CD4-positive, alpha-beta T cell treated with Interleukin-12 subunit alpha and Interleukin-12 subunit beta, for 1 hour (primary cell): ENCODE measurements at regions not wholly inside any gene's neighbourhood (a gene's known extent, or its start where the extent isn't known, plus 50 kb on each side); places are given as distances from the start of the nearest gene placed in this dataset.

ENCODE experiments used
- DNase-seq: peaks from one replicate; pipeline ENCODE4 v3.0.0-alpha.2; 2020

DNA sequence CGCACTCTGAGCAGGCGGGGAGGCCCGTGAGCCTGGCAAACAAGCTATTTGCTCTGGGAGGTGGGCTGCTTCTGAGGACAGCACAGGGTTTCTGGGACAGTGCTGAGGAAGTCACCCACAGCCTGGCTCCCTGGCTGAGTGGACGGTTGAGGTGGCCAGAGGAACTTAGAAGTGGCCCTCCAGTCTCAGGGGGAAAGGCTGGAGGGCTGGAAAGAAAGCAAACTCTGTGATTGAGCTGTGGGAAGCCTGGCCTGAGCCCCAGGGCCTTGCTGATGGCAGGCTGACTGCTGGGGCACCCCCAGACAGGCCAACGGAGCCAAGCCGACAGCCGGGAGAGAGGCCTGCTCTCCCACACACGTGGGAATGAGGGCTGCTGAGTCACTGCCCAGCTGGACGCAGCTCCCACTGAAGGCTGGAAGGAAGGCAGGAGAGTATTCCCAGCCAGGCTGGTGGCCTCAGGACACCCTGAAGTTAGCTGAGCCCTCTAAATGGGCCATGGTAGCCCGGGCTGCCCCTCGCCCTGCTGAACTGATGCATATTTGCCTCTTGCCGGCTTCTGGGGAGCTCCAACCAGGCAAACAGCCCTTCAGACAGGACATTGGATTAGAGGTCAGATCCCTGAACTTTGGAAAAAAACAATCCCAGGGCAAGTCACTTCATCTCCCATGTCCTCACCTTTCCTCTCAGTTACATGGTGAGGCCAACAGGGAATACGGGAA is 98.0 kb upstream of the TLE3 start:
- no peak for DNase-seq

DNA sequence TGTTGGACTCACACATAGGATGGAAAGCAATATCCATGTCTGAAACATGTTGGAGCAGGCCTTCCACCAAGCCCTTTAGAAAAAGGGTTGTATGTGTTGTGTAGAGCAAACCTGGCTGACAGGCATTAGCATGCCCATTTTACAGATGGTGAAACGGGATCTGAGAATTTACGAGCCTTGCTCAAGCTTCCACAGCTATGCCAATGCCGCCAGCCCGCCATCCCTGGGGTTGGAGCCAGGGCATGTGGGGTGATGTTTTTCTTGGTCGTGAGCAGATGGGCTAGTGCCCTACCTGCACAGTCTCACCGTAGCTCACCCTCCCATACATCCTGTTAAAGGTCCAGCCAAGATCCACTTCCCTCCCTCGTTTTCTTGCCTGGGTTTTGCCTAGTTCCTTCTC is 97.5 kb upstream of the TLE3 start:
- DNase-seq = no peak

DNA sequence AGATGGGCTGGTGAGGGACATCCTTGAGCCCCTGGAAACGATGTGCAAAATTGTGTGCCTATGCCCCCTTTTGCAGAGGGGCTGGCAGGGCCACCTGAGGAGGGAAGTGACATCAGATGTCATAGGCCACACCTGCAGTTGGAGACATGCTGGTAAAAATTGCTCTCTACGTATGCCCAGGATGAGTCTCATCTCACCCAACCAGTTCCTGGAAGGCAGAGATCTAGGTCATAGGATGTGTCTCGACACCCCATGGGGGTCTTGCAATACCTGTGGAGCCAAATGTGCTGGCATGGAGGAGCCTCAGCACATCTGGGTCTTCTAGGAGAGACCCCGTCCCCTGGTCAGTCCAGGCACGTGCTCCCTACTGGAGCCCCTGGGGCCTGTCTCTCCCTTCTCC is 96.5 kb upstream of the TLE3 start:
- no peak for DNase-seq

DNA sequence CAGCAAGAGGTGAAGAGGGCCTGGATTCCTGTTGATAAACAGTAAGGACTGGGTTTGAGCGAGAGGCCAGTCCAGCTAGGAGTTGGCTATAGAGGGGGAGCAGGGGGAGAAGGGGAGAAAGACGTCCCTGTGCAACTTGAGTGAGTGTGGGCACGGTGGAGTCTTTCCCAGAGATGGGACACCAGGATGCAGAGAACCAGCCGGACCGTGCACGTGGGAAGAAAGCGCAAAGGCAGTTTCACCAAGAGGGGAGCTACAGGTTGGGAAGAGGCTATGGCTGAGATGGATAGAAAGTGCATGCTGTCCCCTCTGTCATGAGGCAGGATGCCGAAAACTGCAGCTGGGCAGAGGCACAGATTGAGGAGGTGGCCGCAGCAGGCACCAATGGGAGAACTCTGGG is 96.0 kb upstream of the TLE3 start:
- no peak for DNase-seq

DNA sequence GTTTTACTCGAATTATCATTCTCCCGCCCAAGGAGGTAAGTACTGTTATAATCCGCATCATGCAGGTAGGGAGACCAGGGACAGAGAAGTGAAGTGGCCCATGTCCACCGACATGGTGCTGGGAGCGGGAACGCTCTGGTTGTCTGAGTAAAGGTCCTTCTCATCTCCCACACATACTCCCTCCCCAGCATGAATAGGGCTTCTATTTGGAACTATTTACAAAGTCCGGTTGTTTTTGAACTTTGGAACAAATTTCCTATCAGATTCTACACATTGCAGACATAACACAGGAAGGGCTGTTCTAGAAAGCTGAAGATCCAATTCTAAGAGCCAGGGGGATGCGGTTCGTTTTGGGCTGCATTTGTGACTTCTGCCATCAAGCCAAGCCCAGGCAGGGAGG is 94.8 kb upstream of the TLE3 start:
- no peak for DNase-seq

DNA sequence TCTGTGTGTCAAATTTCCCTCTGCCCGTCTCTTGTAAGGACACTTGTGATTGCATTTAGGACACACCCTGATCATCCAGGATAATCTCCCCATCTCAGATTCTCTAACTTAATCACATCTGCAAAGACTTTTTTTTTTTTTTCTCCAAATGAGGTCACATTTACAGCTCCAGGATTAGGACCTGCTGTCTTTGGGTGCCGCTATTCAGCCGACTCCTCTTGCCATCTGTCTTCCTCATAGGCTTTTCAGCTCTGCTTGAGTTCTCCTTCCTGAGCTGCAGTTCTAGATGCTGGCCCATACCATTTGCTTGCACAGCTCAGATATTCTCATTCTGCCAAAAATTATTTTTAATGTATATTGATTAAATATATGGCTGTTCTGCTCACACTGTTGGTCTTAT is 94.3 kb upstream of the TLE3 start:
- no peak for DNase-seq

DNA sequence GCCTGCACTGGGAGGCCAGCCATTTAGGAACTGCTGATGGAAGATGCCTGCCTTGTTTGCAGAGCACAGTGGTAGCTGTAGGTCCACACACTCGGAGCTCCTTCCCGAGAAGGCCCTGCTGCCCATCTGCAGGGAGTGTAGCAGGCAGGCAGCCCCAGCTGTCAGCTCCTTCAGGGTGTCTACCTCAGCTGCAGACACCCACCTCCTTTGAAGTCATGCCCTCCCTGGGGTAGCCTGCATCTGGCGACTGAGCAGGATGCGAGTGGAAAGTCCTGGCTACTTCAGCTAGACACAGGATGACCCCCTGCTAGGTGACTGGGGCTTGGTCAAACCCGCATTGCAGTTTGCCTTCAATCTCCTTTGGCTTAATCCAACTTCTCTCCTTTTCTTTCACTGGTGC is 93.2 kb upstream of the TLE3 start:
- no peak for DNase-seq

DNA sequence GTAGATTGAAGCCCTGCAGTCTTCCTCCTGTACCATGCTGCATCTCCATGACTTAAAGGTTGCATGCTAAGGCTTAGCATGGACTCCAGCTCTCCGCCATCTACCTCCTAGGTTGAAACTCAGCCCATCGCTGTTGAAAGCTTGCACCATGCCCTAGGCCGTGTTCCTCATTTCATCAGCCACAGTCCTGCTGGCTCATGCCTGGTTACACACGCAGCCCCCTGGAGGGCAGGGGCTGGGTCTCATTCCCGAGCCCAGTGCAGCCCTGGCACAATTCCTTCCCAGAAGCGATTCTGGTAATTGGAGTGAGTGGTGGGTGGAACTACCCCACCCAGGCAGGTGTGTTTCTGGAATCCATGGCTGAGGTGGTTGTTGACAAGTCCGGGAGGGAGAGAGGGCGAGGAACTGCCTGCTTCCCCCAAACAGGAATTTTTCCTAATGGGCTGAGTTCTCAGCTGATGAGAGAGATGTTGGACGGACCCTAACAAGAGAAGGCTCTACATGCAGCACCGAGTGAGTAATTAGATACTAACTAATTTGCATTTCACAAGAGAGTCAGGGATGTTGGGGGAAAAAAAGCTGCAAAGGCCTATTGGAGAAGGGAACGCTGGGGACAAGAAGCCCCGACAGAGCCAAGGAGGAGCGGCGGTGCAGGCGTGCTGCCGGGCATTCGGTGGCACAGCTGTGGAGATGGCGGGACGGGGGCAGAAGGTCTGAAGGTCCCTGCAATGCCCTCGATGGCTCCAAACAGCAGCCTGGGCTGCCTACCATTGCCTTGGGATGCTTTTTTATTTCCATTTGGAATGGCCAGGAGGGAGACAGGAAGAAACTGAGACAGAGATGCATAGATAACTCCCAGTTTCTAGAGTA is 92.3 kb upstream of the TLE3 start:
- no peak for DNase-seq

DNA sequence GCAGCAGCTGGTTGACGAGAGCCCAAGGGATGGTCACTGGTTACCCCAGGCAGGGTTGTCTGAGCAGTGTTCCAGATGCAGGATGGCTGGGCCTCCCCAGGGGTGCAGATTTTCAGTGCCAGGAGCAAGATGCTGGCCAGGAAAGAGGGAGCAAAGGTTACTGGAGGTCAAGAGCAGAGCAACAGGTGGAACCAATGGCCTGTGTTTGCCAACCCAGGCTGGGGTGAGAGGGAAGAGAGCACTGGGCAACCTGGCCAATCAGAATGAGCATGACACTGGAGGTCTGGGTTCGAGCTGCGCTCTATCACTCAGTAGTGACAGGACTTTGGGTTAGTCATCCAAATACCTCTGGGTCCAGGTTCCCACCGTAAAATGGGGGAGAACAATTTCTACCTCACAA is 90.6 kb upstream of the TLE3 start:
- DNase-seq = no peak

DNA sequence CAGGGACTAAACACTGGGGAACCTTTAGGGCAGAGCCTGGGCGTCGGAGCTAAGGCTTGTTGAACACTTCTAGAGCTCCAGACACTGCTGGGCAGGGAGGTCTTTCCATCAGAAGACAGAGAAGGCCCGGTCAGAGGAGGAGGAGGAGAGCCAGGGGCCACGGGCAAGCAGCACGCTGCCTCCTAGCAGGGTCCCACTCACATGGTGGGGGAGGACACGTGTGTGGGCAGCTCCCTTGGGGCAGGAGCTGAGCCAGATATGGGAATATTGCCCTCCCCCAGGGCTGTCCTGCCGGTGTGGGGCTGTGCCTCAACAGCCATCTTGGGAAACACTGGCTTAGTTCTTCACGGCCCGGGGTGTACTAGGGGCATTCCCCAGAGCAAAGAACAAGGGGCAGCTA is 89.6 kb upstream of the TLE3 start:
- no peak for DNase-seq

DNA sequence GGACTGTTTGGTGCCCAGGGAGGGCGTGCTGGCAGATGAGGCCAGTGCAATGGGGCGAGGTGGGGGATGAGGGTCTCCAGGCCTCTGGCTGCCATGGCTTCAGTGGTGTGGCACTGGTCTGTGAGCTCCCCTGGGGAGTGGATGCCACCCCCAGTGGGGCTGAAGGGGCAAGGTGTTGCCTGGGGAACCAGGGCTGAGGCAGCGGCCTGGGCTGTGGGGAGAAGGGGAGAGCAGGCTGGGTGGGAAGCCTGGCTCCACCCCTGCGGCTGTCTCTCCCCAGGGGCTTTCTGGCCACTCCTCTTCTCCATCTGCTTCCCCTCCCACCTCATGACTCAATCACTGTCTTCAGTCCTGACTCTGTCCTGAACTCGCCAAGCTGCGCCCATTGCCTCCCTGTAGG is 88.4 kb upstream of the TLE3 start:
- no peak for DNase-seq

DNA sequence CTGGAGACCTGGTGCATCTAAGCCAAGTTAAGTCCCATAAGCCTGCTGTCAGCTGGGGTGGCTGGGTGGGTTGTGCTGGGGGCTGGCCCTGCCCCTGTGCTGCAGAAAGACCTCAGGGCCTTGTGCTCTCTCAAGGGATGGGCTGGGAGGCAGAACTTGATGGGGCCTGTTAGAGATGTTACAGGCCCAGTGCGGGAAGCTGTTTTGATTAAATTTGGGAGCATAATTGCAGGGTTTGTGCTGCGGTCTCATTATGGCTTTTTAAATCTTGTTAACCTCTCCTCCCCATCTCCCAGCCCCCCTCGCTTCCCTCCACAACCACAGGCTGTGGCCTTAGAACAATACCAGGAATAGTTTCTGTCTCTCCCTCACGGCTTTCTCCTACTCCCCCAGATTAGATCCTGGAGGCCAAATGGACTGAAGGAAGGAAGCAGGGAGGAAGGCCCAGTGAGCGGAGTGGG is 87.6 kb upstream of the TLE3 start:
- no peak for DNase-seq

DNA sequence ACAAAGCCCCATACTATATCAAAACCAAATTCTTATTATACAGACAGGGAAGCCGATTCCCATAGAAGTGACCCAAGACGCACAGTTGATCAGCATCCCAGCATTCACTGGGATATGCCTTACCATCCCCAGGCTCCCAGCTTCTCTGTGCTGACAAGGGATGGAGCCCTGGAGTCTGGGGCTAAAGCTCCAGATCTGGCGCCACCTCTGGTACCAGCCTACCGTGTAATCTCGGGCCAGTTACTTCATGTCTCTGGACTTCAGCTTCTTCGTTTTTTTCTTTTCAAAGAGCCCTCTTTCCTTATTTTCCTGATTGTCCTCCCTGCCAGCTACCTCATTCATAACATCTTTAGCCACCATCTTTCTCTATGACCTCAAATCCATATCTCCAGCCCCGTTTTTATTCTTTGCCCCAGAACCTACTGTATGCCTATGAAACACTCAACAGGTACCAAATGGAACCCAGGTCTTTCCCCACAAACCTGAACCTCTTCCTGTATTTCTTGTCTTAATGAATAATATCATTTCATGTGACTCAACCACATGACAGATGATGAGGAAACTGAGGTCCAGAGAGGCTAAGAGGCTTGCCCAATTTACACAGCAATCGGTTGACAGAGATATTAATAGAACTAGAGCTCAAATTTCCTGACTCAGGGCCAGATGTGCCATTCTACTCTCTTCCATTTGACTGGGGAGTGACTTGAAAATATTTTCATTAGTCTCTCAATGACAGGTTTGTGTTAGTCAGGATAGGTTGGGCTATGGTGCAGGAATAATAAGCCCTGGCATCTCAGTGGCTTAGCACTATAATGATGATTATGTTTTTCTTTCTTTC is 85.4 kb upstream of the TLE3 start:
- no peak for DNase-seq

DNA sequence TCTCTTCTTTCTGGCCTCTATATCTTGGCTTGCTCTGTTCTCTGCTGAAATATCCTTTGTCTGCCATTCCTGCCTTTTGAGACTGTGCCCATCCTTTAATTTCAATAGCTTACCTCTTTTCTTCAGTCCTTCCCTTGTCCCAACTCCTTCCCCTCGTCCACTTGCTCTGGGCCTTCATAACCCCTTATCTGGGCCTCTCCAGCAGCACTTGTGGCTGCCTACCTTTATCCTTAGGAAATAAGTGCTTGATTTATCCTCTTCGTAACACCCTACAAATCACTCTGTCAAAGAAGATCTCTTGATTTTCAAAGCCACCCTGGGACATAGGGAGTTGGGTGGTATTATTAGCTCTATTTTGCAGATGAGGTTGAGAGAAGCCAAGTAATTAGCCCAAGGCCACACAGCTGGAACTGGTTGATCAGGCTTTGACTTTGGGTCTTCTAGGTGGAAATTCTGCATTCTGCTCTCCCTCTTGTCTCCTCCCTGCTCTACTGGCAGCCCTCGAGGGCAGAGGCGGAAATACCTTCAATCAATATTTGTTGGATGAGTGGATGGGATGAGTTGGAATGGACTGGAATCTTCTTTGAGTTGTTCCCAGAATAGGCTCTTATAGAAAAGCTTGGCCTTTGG is 84.0 kb upstream of the TLE3 start:
- no peak for DNase-seq

DNA sequence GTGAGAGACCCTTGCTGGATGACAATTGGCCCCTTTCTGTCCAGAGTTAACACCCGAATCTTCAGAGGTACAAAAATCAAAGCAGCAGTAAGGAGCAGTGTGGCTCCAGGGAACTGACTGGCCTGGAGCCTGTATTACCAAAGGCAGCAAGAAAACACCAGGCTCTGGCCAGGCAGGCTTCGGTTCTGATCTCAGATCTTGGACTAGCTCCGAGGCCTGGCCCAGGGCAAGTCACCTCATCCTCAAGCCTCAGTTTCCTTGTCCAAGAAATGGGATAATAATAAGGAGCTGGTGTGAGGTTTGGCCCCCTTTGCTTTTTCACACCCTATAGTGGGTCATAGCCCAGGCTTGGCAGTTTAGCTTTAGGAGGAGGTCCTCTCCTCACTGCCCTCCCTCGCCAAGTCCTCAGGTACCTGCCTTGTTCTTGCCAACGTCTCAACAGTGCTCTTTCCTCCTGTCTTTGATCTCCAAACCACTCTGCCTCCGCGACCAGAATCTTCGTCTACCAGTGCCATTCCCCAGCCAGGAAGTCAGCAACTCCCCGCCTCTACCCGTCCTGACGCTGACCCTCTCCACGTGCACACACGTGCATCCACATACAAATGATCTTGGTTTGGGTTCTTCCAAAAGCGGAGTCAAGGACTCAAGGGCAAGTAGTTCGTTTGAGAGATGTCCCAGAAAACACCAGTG is 82.6 kb upstream of the TLE3 start:
- DNase-seq = no peak

DNA sequence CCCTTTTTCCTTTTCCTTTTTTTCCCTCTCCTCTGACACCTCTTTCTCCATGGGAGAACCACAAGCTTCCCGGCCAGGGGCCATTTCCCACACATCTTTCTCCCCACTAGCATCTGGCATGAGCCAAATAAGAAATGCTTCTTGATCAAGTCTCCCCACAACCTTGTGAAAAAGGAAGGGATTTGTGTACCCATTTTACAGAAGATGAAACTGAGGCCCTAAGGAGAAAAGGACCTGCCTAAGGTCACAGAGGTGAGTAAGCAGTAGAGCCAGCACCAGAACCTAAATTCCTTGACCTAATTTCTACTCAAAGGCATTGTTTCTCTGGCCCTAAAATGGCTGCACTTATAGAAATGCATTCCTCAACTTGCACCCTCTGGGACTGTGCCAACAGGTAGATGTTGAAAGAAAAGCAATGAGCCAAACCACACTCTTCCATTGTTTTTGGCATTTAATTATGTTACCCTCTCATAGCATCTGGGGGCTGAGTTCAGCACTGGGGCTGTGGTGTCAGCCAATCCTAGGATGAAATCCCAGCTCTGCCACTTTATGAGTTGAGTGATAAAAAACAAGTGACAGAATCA is 81.7 kb upstream of the TLE3 start:
- no peak for DNase-seq

DNA sequence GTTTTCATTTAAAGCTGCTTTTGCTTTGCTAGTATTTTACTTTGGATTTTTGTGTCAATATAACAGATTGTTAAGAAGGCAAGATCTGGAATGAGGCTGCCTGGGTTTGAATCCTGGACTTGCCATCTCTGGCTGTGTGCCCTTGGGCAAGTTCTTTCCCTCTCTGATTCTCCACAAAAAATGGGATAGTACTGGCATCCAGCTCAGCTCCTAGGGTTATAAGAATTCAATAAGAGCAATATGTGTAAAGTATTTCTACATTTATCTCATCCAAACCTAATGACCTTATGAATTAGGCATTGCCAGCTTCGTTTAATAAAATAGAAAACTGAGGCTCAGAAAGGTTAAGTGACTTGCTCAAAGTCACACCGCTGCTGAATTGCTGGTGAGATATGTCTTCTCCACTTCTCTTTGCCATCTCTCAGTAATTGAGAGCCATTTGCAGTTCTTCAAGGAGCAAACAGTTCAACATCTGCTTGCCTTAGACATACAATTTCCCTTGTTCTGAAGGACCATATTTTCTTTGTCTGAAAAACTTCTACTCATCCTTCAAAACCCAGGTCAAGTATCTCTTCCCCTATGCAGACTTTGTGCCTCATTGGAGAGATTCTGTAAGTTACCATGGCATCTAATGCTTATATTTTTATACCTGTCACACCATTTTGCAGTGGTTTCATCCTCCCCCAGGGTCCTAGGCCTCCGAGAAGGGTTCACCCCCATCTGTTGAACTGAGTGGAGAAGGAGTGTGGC is 80.8 kb upstream of the TLE3 start:
- DNase-seq = no peak

DNA sequence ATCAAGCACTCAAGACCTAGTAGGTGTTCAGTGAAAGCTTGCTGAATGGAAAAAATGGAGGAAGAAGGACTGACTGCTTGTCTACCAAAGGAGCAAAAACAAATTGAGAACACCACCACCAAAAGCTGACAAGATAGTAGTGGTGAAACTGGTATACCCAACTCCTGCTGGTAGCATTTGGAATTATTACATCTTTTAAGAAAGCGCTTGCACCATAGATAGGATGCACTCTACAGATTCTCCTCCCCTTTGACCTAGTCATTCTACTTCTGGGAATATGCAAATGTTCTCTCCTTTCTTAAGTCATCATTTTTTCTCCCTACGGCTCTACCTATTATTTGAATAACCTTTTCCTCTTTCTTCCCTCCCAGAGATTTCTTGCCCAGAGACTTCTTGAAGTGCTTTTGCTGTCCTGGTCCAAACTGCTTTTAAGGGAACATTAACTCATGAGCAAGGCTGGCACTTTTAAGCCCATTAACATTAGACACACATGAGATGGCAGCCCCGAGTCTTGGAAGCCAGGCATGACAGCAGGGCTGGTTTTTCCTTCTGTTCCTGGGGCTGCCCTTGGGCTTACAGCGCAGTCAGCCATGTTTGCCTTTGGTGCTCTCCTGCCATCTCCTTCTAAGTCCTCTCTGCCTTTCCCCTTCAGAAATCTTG is 75.0 kb upstream of the TLE3 start:
- no peak for DNase-seq

DNA sequence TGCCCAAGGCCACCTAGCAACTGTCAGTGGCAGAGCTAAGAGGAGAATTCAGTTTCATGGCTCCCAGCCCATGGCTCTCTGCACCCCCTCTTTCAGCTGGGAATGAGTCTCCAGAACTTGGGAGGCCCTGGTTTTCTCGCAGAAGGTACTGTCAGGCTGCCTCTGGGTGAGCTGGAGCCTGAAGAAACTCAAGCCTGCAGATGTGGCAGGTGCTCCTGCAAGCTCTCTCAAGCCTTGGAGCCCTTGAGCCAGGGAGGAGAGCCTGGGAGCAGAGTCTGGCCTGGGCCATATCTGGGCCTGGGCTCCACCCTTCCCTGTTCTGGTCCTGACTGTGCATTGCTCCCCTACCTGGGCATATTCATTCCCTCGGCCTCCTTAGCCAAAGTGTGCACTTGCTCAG is 74.4 kb upstream of the TLE3 start:
- no peak for DNase-seq

DNA sequence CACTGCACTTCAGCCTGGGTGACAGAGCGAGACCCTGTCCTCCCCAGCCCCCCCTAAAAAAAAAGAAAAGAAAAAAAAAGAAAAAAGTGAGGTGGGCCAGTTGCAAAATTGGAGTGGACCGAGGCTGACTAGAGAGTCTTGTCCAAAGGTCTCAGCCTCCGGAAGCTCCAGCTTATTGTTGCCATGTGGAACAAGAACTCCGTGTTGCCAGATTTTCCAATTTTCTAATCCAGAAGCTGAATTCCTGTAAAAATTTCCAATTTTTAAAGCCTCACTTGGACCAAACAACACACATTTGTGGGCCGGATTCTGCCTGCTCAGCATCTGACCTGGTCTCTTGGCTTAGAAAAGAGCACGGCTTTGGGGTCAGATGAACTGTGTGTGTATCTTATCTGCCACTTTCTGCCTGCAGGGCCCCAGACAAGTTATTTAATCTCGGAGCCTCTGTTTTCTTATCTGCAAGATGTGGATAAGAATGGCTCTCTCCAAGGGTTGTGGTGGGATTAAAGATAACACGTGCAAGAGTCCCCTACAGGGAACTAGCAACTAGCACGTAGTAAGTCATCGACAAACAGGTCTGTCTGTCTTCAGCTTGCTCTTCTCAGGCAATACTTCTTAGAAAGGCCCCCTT is 73.7 kb upstream of the TLE3 start:
- no peak for DNase-seq
